Germinal center (tissue), 1 donor: ENCODE measurements at regions not wholly inside any gene's neighbourhood (a gene's known extent, or its start where the extent isn't known, plus 50 kb on each side); places are given as distances from the start of the nearest gene placed in this dataset.
"Not testable (repeated sequence)": the region's sequence is repeated elsewhere in the genome, so short reads cannot be mapped to it uniquely, and the experiment has no call there.

Source experiments
- DNase-seq: peaks from one replicate; pipeline ENCODE4 v3.0.0; 2012; ENCODE audit warnings: mixed read lengths, low spot score

- no peak for DNase-seq
Observed at GRCh38 chr9:93813221-93814076, 141.7 kb downstream of the BARX1 start.

GRCh38 chr9:93812410-93812668, 142.8 kb downstream of the BARX1 start:
- no peak for DNase-seq

- no peak for DNase-seq
Observed at GRCh38 chr9:93810028-93810971, 144.9 kb downstream of the BARX1 start.

GRCh38 chr9:93809204-93809940, 145.8 kb downstream of the BARX1 start:
- no peak for DNase-seq

- no peak for DNase-seq
Observed at GRCh38 chr9:93808115-93809029, 146.8 kb downstream of the BARX1 start.

- DNase-seq = peak; percentile 1
Observed at GRCh38 chr9:93807166-93808074, 147.7 kb downstream of the BARX1 start.

- no peak for DNase-seq
Observed at GRCh38 chr9:93801581-93802284, 153.4 kb downstream of the BARX1 start.

- DNase-seq = no peak
Observed at GRCh38 chr9:93801120-93801519, 154.0 kb downstream of the BARX1 start.

GRCh38 chr9:93792358-93792757, 162.8 kb downstream of the BARX1 start:
- DNase-seq = no peak

GRCh38 chr9:93786204-93786603, 169.0 kb downstream of the BARX1 start:
- DNase-seq = no peak

GRCh38 chr9:93776873-93777272, 178.3 kb downstream of the BARX1 start:
- no peak for DNase-seq

GRCh38 chr9:93776256-93776655, 178.9 kb downstream of the BARX1 start:
- DNase-seq = no peak

- no peak for DNase-seq
Observed at GRCh38 chr9:93774331-93775102, 180.6 kb downstream of the BARX1 start.

- DNase-seq = no peak
Observed at GRCh38 chr9:93771276-93771675, 183.9 kb downstream of the BARX1 start.

GRCh38 chr9:93761822-93762221, 185.4 kb downstream of the PHF2 start:
- DNase-seq = no peak

GRCh38 chr9:93750045-93750444, 173.7 kb downstream of the PHF2 start:
- DNase-seq = no peak

- not testable (repeated sequence) for DNase-seq
Observed at GRCh38 chr9:93748827-93749226, 172.4 kb downstream of the PHF2 start.

GRCh38 chr9:93731963-93732362, 155.6 kb downstream of the PHF2 start:
- no peak for DNase-seq

GRCh38 chr9:93730648-93731047, 154.3 kb downstream of the PHF2 start:
- DNase-seq = no peak
